Stomach (tissue), 8 donors: ENCODE measurements at regions not wholly inside any gene's neighbourhood (a gene's known extent, or its start where the extent isn't known, plus 50 kb on each side); places are given as distances from the start of the nearest gene placed in this dataset.
"Not testable (repeated sequence)": the region's sequence is repeated elsewhere in the genome, so short reads cannot be mapped to it uniquely, and the experiment has no call there.

ENCODE experiments used
- DNase-seq, 2 donors: peaks; one replicate each; pipeline versions ENCODE4 v3.0.0 to v3.0.0-alpha.2; 2013 to 2019
- H3K27ac ChIP-seq, 5 donors: fragments of 200-600 bp in 4 of 5; sonication (generic) in 4 of 5; one replicate each; pipeline ENCODE4 v1.5.1; 2013 to 2019; ENCODE audit warnings: mild to moderate bottlenecking in 1 of 5, moderate library complexity in 1 of 5
- H3K27me3 ChIP-seq, 3 donors: fragments of 200-600 bp; sonication (generic); one replicate each; pipeline ENCODE4 v1.5.1; 2017 to 2019; ENCODE audit warnings: mixed run types in 1 of 3
- H3K36me3 ChIP-seq, 4 donors: fragments of 200-600 bp; sonication (generic); 1 replicate in 3 of 4; 2 replicates in 1 of 4; pipeline ENCODE4 v1.5.1; 2016 to 2019
- H3K4me1 ChIP-seq, 4 donors: fragments of 200-600 bp; sonication (generic); one replicate each; pipeline ENCODE4 v1.5.1; 2016 to 2019
- H3K4me3 ChIP-seq, 4 donors: fragments of 200-600 bp; sonication (generic) in 3 of 4; one replicate each; pipeline ENCODE4 v1.5.1; 2016 to 2019; ENCODE audit warnings: mild to moderate bottlenecking in 1 of 4
- H3K9me3 ChIP-seq, 4 donors: fragments of 200-600 bp; sonication (generic); one replicate each; pipeline ENCODE4 v1.5.1; 2016 to 2019
- CTCF ChIP-seq, 7 experiments: fragments of 450-650 bp in 4 of 7; fragments of 200-600 bp in 3 of 7; sonication (generic) in 3 of 7; IDR thresholded peaks; one replicate each; pipeline ENCODE4 v1.5.1; 2016 to 2019; ENCODE audit warnings: antibody characterized with exemption in 7 of 7, control low read depth in 2 of 7, mild to moderate bottlenecking in 1 of 7
- EP300 ChIP-seq: sonication (generic); formaldehyde crosslinking; IDR thresholded peaks from one replicate; pipeline ENCODE4 v1.6.1; 2017; ENCODE audit warnings: antibody characterized with exemption
- POLR2A ChIP-seq, 4 donors: fragments of 450-650 bp; IDR thresholded peaks; one replicate each; pipeline ENCODE4 v1.6.1; 2016; ENCODE audit warnings: antibody characterized with exemption in 4 of 4, control low read depth in 2 of 4, mild to moderate bottlenecking in 1 of 4, moderate library complexity in 1 of 4
- POLR2AphosphoS5 ChIP-seq, 3 donors: sonication (generic); formaldehyde crosslinking; IDR thresholded peaks; one replicate each; pipeline ENCODE4 v1.6.1; 2016; ENCODE audit warnings: antibody characterized with exemption in 3 of 3
- WGBS, 5 donors: extraction: QIAGEN DNeasy Blood & Tissue Kit in 3 of 5; methylation state at CpG; one replicate each; pipeline versions ENCODE4 v1.1.5 to v1.1.7; 2013 to 2018; 5-methylcytosine and 5-hydroxymethylcytosine counted together
- intact Hi-C: fragments of 100-400 bp; cut with DNase I; formaldehyde crosslinking; loops from one replicate; pipeline ENCODE4 v1.15.1; 2023; ENCODE audit warnings: low total_unique reads
- donor health status: healthy with polysubstance abuse.
- donor health status: Bipolar disorder and iron deficiency.
- donor health status: healthy.

- no peaks in the 10 kb centered on the region for H3K4me1 ChIP-seq
- intact Hi-C loops: no loop called here
- no peak for TF ChIP-seq CTCF (IDR thresholded peaks at IDR 0.05)
- no peak for TF ChIP-seq POLR2A (IDR thresholded peaks at IDR 0.05)
- no peak for TF ChIP-seq EP300
- TF ChIP-seq POLR2AphosphoS5 (IDR thresholded peaks at IDR 0.05): no peak
- H3K27ac ChIP-seq: no peak overlapping the region
- peaks cover 0 to 1% (median 0%) of the 10 kb centered on the region in 4 donors for H3K9me3 ChIP-seq
- DNase-seq: no peak
- H3K36me3 ChIP-seq: no peaks in the 10 kb centered on the region
- H3K27me3 ChIP-seq: no peaks in the 10 kb centered on the region
- no peak overlapping the region for H3K4me3 ChIP-seq
- 87 to 92% (median 91%) methylated on average over 9 of the region's 9 CpGs for WGBS, 5 donors
Observed at GRCh38 chr13:69044629-69045028, 1063.0 kb upstream of the ATXN8OS start.

GRCh38 chr13:69040898-69041297, 1066.7 kb upstream of the ATXN8OS start:
- WGBS, 5 donors: 73 to 90% (median 83%) methylated on average over 2 of the region's 2 CpGs
- no peak for TF ChIP-seq POLR2A (IDR thresholded peaks at IDR 0.05)
- no peak for TF ChIP-seq POLR2AphosphoS5 (IDR thresholded peaks at IDR 0.05)
- no peak for DNase-seq

GRCh38 chr13:69035771-69036170, 1071.9 kb upstream of the ATXN8OS start:
- no peak overlapping the region for H3K4me3 ChIP-seq
- no peaks in the 10 kb centered on the region for H3K4me1 ChIP-seq
- peaks cover 0 to 5% (median 0%) of the 10 kb centered on the region in 4 donors for H3K9me3 ChIP-seq
- H3K27ac ChIP-seq: no peak overlapping the region
- intact Hi-C loops: no loop called here
- WGBS, 5 donors: 78 to 100% (median 89%) methylated on average over 3 of the region's 3 CpGs
- H3K36me3 ChIP-seq: no peaks in the 10 kb centered on the region
- no peak for DNase-seq
- H3K27me3 ChIP-seq: no peaks in the 10 kb centered on the region
- TF ChIP-seq POLR2A (IDR thresholded peaks at IDR 0.05) (no peak), CTCF (IDR thresholded peaks at IDR 0.05) (no peak), POLR2AphosphoS5 (IDR thresholded peaks at IDR 0.05) (no peak), EP300 (no peak)

More at GRCh38 chr13:69040898-69041297, 1066.7 kb upstream of the ATXN8OS start:
- no peaks in the 10 kb centered on the region for H3K27me3 ChIP-seq
- H3K4me3 ChIP-seq: no peak overlapping the region
- no peaks in the 10 kb centered on the region for H3K36me3 ChIP-seq
- H3K4me1 ChIP-seq: no peaks in the 10 kb centered on the region
- intact Hi-C loops: no loop called here
- H3K27ac ChIP-seq: no peak overlapping the region
- peaks cover 0 to 5% (median 0%) of the 10 kb centered on the region in 4 donors for H3K9me3 ChIP-seq

GRCh38 chr13:69028936-69029335, 1078.7 kb upstream of the ATXN8OS start:
- H3K27me3 ChIP-seq: no peaks in the 10 kb centered on the region
- H3K4me1 ChIP-seq: no peaks in the 10 kb centered on the region
- no peak for DNase-seq
- H3K27ac ChIP-seq: no peak overlapping the region
- no peaks in the 10 kb centered on the region for H3K36me3 ChIP-seq
- H3K4me3 ChIP-seq: no peak overlapping the region
- TF ChIP-seq POLR2A (IDR thresholded peaks at IDR 0.05) (no peak), EP300 (no peak), POLR2AphosphoS5 (IDR thresholded peaks at IDR 0.05) (no peak), CTCF (IDR thresholded peaks at IDR 0.05) (no peak)
- H3K9me3 ChIP-seq: no peaks in the 10 kb centered on the region
- intact Hi-C loops: no loop called here

GRCh38 chr13:69020120-69020519, 1087.5 kb upstream of the ATXN8OS start:
- H3K27me3 ChIP-seq: no peaks in the 10 kb centered on the region
- intact Hi-C loops: no loop called here
- no peak for TF ChIP-seq EP300
- no peak for TF ChIP-seq CTCF (IDR thresholded peaks at IDR 0.05)
- no peak for TF ChIP-seq POLR2A (IDR thresholded peaks at IDR 0.05)
- no peak for TF ChIP-seq POLR2AphosphoS5 (IDR thresholded peaks at IDR 0.05)
- DNase-seq: no peak
- H3K9me3 ChIP-seq: no peaks in the 10 kb centered on the region
- H3K36me3 ChIP-seq: no peaks in the 10 kb centered on the region
- H3K27ac ChIP-seq: no peak overlapping the region
- no peaks in the 10 kb centered on the region for H3K4me1 ChIP-seq
- no peak overlapping the region for H3K4me3 ChIP-seq

GRCh38 chr13:69018173-69018572, 1089.5 kb upstream of the ATXN8OS start:
- DNase-seq, H3K27ac ChIP-seq, intact Hi-C loops, H3K27me3 ChIP-seq, H3K9me3 ChIP-seq, H3K4me3 ChIP-seq, H3K36me3 ChIP-seq, H3K4me1 ChIP-seq: not testable (repeated sequence)
- WGBS, 5 donors: 56 to 66% (median 61%) methylated on average over 9 of the region's 9 CpGs
